Hepatocyte (in vitro differentiated cells): ENCODE measurements at regions not wholly inside any gene's neighbourhood (a gene's known extent, or its start where the extent isn't known, plus 50 kb on each side); places are given as distances from the start of the nearest gene placed in this dataset.

Source experiments
- DNase-seq: peaks from one replicate; pipeline ENCODE4 v3.0.0-alpha.2; 2016; ENCODE audit warnings: low spot score
- H2AFZ ChIP-seq: fragments of 200-600 bp; sonication (generic); 2 replicates; pipeline ENCODE4 v1.6.0; 2016; ENCODE audit warnings: antibody characterized with exemption, mild to moderate bottlenecking
- H3K27ac ChIP-seq: fragments of 200-600 bp; sonication (generic); 2 replicates; pipeline ENCODE4 v1.5.1; 2016; ENCODE audit warnings: mild to moderate bottlenecking
- H3K27me3 ChIP-seq: fragments of 200-600 bp; sonication (generic); 2 replicates; pipeline ENCODE4 v1.6.1; 2016
- H3K36me3 ChIP-seq: fragments of 200-600 bp; sonication (generic); replicated peaks from 2 replicates; pipeline ENCODE4 v1.5.1; 2016; ENCODE audit warnings: low read depth; ENCODE audit not compliant: insufficient read depth
- H3K4me1 ChIP-seq: fragments of 200-600 bp; sonication (generic); 2 replicates; pipeline ENCODE4 v1.5.1; 2016; ENCODE audit warnings: mild to moderate bottlenecking, moderate library complexity; ENCODE audit not compliant: insufficient read depth
- H3K4me2 ChIP-seq: fragments of 200-600 bp; sonication (generic); 2 replicates; pipeline ENCODE4 v1.6.0; 2016
- H3K4me3 ChIP-seq: fragments of 200-600 bp; sonication (generic); 2 replicates; pipeline ENCODE4 v1.5.1; 2016; ENCODE audit warnings: mild to moderate bottlenecking
- H3K79me2 ChIP-seq: fragments of 200-600 bp; sonication (generic); 2 replicates; pipeline ENCODE4 v1.6.0; 2017; ENCODE audit warnings: mild to moderate bottlenecking
- H3K9me2 ChIP-seq: fragments of 200-600 bp; sonication (generic); replicated peaks from 2 replicates; pipeline ENCODE4 v1.6.0; 2017; ENCODE audit warnings: mild to moderate bottlenecking; ENCODE audit not compliant: insufficient read depth
- H3K9me3 ChIP-seq: fragments of 200-600 bp; sonication (generic); 2 replicates; pipeline ENCODE4 v1.5.1; 2016; ENCODE audit warnings: low read depth, mild to moderate bottlenecking
- H4K20me1 ChIP-seq: fragments of 200-600 bp; sonication (generic); 2 replicates; pipeline ENCODE4 v1.6.0; 2016; ENCODE audit warnings: mild to moderate bottlenecking; ENCODE audit not compliant: insufficient read depth, poor library complexity, severe bottlenecking
- CTCF ChIP-seq: fragments of 200-600 bp; sonication (generic); IDR thresholded peaks from 2 replicates; pipeline ENCODE4 v1.5.1; 2016; ENCODE audit warnings: antibody characterized with exemption, mild to moderate bottlenecking; ENCODE audit not compliant: poor library complexity
- EZH2 ChIP-seq: fragments of 200-600 bp; sonication (generic); IDR thresholded peaks from 2 replicates; pipeline ENCODE4 v1.6.1; 2016; ENCODE audit warnings: antibody characterized with exemption, mild to moderate bottlenecking, borderline replicate concordance
- EZH2phosphoT487 ChIP-seq: fragments of 200-600 bp; sonication (generic); IDR thresholded peaks from one replicate; pipeline ENCODE4 v1.6.1; 2018; ENCODE audit warnings: antibody characterized with exemption, mild to moderate bottlenecking, low read depth, moderate library complexity; ENCODE audit not compliant: unreplicated experiment, severe bottlenecking
- WGBS: methylation state at CpG from one replicate; pipeline ENCODE4 v1.1.6; 2016; ENCODE audit warnings: low lambda C conversion rate; ENCODE audit errors: missing lambda C conversion rate; 5-methylcytosine and 5-hydroxymethylcytosine counted together

- Histone ChIP-seq H3K4me1 (peaks cover 5% of the 10 kb centered on the region), H2AFZ (no peak overlapping the region), H3K9me3 (peaks cover 4% of the 10 kb centered on the region), H3K27me3 (no peaks in the 10 kb centered on the region), H3K9me2 (no peaks in the 10 kb centered on the region), H4K20me1 (no peaks in the 10 kb centered on the region), H3K4me2 (no peak overlapping the region), H3K79me2 (no peaks in the 10 kb centered on the region), H3K36me3 (no peaks in the 10 kb centered on the region), H3K4me3 (no peak overlapping the region), H3K27ac (peak overlapping the region; percentile 75)
- TF ChIP-seq EZH2phosphoT487 (no peak), CTCF (no peak), EZH2 (no peak)
- 75% methylated on average over 20 of the region's 20 CpGs for WGBS
- DNase-seq = no peak
Measured at GRCh38 chr6:169388395-169389166, 134.9 kb upstream of the THBS2 start.

- no peak overlapping the region for H2AFZ ChIP-seq
- no peak for DNase-seq
- no peaks in the 10 kb centered on the region for H3K36me3 ChIP-seq
- no peaks in the 10 kb centered on the region for H3K9me2 ChIP-seq
- no peaks in the 10 kb centered on the region for H3K27me3 ChIP-seq
- no peak overlapping the region for H3K4me3 ChIP-seq
- H3K9me3 ChIP-seq = peaks cover 4% of the 10 kb centered on the region
- no peak overlapping the region for H3K4me2 ChIP-seq
- no peak for TF ChIP-seq EZH2
- TF ChIP-seq EZH2phosphoT487 = no peak
- TF ChIP-seq CTCF = no peak
- H3K4me1 ChIP-seq = peaks cover 5% of the 10 kb centered on the region
- H3K27ac ChIP-seq = peak overlapping the region; percentile 75
- no peaks in the 10 kb centered on the region for H3K79me2 ChIP-seq
- no peaks in the 10 kb centered on the region for H4K20me1 ChIP-seq
- WGBS = 88% methylated on average over 9 of the region's 9 CpGs
Measured at GRCh38 chr6:169387809-169388383, 134.2 kb upstream of the THBS2 start.

- Histone ChIP-seq H3K27me3 (no peaks in the 10 kb centered on the region), H3K9me2 (no peaks in the 10 kb centered on the region), H3K4me2 (peak overlapping the region; percentile 12), H2AFZ (no peak overlapping the region), H3K9me3 (peaks cover under 1% of the 10 kb centered on the region), H3K79me2 (no peaks in the 10 kb centered on the region), H4K20me1 (no peaks in the 10 kb centered on the region), H3K4me1 (peaks cover 5% of the 10 kb centered on the region), H3K36me3 (no peaks in the 10 kb centered on the region), H3K27ac (no peak overlapping the region), H3K4me3 (no peak overlapping the region)
- TF ChIP-seq EZH2phosphoT487 (no peak), EZH2 (no peak), CTCF (no peak)
- WGBS = 68% methylated on average over 20 of the region's 20 CpGs
- no peak for DNase-seq
Measured at GRCh38 chr6:169386411-169387057, 132.9 kb upstream of the THBS2 start.
